HG02798 (cell line): ENCODE measurements at regions not wholly inside any gene's neighbourhood (a gene's known extent, or its start where the extent isn't known, plus 50 kb on each side); places are given as distances from the start of the nearest gene placed in this dataset.
A peak's percentile ranks its signal among the peaks of the same experiment; 100 is the strongest.
"Not testable (repeated sequence)": the region's sequence is repeated elsewhere in the genome, so short reads cannot be mapped to it uniquely, and the experiment has no call there.

Experiments
- ATAC-seq: cut with Tn5 transposase; IDR thresholded peaks from one replicate; pipeline ENCODE4 v1.9.1; 2021; ENCODE audit warnings: mild to moderate bottlenecking; ENCODE audit not compliant: unreplicated experiment, poor library complexity

DNA sequence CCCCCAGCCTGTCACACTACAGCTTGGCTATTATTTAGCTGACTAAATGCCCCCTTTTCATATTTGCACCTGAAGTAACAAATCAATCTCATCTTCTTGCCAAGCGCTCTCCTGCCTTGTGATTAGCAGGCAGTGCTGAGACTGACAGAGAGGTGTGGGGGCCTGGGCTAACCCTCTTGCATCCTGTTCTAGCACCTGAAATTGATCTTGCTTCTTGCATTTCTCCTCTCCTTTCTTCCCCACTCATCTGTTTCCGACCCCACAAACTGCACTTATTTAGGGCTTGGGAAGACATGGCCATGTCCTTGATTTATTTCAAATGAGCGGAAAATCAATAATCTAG is 309.0 kb upstream of the PROK2 start:
- ATAC-seq, result no peak

DNA sequence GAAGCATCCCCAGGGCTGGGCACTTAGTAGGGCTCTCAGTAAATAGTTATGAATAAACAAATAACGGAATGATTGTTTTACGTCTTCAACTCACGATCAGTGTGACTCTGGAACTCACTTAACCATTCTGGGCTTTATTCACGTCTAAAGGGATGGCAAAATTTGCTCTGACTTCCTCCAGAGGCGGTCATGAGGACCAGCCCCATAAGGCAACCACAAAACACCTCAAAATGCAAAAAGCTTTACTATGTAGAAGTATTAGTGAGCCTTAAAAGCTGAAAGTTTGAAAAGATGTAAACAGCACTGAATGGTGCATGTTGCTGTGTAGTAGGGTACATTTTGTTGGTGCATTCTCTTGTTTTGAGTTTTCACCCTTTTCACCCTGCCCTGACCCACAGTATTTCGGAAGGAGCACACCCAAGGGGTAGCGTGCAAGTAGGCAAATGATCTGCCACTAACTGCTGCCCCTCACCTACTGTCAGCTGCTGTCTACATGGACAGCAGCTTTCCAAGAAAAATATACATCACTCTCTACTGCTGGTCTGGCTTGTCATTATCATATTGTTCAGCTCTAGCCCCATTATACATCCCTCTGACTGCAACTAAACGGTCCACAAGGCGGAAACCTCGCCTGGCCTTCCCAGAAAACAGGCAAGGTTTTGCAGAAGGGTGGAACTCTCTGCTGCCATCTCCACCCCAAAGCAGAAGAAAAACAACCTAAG is 308.5 kb upstream of the PROK2 start:
- ATAC-seq, result peak; percentile 32

DNA sequence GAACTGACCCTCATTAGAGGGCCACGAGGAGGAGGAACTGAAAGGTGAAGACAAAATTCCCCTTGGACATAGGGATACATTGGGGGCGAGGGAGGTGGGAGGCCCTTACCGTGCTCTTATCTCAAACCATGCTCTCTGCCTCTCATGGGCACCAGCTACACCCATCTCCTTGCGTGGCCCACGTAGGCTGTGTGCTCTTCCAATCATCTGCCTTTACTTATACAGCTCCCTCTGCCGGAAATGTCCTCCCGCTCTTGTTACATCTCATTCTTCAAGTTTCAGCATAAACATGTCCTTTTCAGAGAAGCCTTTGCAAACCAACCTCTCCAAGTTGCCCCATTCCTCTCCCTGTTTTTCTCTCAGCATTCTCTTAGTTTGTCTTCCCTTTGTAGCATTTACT is 307.8 kb upstream of the PROK2 start:
- ATAC-seq, result no peak

DNA sequence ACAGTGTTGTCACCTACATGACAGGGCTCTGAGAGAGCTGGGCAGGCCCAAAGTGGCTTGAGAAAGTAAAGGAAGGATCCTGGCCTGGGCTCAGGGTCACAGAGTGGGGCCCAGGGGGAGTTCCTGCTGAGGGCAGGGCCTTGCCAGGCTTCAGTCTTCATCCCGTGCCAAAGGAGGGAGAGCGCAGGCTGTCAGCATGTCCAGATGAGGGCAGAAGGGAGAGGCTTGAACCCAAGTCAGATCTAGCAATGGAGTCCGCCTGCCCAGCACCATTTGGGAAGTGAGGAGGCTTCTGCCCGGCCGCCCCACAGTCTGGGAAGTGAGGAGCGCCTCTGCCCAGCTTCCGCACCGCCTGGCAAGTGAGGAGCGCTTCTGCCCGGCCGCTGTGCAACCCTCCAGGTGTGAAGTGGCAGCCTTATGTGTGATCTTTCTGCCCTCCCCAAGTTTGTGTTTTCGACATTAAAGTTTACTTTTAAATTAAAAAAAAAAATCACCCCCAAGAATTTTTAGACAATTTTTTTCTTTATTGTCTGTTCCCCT is 303.6 kb upstream of the PROK2 start:
- no peak for ATAC-seq

DNA sequence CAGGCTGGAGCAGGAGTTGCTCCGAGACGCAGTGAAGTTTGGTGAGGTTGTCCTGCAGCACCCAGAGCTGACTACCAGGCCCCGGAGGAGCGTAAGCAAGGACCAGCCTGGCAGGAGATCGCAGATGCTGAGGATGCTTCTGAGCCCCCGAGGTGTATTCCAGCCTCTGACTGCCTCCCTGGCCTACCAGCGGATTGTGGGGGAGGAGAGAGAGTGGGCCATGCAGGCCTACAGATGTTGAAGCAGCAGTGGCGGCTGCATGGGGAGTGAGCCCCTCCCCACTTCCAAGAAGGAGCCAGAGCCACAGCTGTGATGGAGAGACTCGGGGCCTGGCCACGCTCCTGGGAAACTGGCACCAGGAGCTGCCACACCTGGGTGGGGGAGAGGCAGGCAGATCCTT is 302.5 kb upstream of the PROK2 start:
- ATAC-seq, result no peak

DNA sequence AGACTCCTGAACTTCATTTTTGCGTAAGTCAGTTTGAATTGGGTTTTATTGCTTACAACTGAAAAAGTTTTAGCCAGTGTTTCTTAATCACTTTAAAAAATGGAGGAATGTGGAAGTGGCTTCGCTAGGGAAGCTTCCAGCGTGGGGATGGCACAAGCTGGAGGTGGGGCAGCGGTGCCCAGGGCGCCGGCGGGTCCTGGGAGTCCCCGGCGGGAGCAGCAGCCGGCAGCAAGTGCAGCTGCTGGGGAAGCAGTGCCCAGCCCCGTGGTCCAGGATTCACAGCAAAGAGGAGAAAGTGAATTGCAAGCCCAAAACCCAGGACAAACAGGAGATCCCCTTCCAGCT is 301.8 kb upstream of the PROK2 start:
- ATAC-seq, result no peak

DNA sequence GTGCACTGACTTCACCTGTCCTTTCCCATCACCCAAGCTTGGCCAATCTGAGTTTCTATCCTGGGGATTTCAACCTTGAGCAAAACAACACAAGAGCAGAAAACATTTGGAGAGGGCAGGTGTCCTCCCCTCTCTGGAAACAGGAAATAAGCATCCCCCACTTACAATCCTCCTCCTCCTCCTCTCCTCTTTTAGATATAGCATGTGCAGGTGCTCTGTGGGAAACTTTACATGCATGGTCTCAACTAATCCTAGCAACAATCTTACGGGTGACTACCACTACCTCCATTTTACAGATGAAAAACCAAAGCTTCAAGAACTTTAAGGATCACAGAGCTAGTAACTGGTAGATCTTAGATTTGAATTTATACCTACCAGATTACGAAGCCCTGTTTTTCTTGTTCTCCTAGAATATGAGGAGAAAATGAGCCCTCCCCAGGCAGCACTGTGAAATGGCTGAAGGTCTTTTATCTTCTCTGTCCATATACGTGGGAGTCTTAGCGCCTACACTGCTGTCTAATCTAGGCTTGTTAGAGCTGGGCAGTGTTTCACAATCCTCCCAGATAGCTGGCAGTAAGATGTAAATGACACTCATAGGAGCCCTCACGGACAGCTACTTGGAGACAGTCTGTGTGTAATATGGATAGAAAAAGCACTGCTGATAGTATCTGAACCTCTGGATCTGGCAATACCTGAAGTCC is 301.2 kb upstream of the PROK2 start:
- ATAC-seq, result no peak

DNA sequence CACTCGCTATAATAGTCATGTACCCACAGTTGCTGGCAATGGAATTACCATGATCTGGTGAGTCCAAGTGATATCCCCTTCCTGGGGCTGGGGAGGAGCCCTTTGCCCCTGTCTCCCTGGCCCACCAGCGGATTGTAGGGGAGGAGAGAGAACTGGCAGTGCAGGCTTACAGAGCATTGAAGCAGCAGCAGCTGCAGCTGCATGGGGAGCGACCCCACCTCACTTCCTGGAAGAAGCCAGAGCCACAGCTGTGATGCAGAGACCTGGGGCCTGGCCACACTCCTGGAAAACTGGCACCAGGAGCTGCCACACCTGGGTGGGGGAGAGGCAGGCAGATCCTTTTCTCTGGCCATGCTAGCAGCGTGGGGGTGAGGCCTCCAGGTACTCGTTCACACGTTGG is 300.1 kb upstream of the PROK2 start:
- no peak for ATAC-seq

DNA sequence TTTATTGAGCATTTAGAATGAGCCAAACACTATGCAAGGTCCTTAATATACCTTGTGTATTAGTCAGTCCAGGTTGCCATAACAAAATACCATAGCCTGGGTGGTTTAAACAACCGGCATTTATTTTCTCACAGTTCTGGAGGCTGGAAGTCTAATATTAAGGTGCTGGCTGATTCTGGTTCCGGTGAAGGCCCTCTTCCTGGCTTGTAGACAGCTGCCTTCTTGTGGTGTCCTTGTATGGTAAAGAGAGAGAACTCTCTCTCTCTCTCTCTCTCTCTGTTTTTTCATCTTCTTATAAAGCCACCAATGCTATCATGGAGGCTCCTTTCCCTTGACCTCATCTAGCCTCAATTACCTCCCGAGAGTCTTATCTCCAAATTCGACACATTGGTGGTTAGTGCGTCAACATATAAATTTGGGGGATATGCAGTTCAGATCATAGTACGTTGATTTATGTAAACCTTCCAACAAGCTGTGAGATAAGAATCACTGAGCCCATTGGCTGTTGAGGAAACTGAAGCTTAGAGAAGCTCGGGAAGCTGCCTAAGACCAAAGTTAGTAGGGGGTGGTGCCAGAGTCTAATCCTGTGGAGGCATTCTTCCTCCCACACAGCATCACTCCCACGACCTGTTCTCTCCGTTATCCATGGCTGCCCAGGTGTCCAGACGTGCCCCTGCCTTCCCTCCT is 298.0 kb upstream of the PROK2 start:
- ATAC-seq, result no peak

GRCh38 chr3:72082186-72082715 is 297.3 kb upstream of the PROK2 start:
- peak; percentile 42 for ATAC-seq

DNA sequence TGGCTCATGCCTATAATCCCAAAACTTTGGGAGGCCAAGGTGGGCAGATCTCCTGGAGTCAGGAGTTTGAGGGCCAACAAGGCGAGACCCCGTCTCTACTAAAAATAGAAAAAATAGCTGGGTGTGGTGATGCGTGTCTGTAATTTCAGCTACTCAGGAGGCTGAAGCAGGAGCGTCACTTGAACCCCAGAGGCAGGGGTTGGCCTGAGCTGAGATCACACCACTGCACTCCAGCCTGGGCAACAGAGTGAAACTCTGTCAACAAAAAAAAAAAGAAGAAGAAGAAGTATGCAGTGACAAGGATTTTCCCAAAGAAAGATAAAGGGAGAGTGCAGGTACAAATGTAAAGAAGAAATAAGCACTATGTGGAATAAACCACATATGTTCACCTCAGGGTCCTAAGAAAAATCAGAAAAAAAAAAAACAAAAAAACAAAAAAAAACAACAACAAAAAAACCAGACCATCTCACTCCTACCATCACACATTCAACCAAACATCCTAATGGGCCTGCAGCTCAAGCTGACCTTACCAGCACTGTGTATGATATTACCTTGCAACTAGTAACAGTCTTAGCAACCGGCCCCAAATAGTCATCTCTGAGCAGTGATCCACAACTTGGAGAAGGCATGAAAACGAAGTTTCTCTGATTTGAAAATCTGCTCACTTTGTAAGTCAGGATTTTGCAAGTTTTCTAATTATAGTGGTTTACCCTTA is 296.7 kb upstream of the PROK2 start:
- no peak for ATAC-seq

- no peak for ATAC-seq
Observed at GRCh38 chr3:72080800-72081199, 295.9 kb upstream of the PROK2 start.

- ATAC-seq, result no peak
Observed at GRCh38 chr3:72080095-72080494, 295.1 kb upstream of the PROK2 start.

- no peak for ATAC-seq
Observed at GRCh38 chr3:72079369-72079872, 294.5 kb upstream of the PROK2 start.

GRCh38 chr3:72078676-72079368 is 293.9 kb upstream of the PROK2 start:
- ATAC-seq, result peak; percentile 32

DNA sequence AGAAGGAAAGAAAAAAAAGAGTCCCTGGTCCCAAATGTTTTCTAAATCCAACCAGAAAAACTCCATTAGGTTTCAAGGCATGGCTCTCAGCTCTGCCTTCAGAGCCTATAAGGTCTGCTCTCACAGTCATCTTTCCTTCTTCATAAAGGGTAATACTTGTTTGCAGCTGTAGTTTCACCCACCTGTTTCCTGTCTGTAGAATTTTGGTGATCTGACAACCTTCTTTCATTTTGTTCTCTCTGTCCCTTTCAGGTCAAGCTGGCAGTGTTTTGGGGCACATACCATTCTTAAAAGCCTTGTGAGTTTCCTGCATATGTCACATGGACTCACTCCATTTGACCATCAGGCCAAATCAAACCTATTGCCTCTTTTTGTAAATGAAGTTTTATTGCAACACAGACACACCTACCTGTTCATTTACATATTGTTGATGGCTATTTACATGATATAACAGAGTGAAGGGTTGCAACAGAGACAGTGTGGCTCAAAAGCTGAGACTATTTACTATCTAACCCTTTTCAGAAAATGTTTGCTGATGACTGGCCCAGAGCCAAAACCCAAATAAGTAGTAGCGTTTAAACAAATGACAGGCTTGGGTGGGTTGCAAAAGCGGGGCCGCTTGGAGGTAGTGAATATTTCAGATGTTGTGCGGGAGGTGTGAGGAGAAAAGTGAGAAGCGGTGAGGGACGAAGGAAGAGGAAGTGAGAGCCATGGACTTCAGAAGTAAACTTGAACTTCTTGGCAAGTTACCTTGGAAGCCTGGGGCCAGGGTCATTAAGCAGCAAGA is 292.7 kb upstream of the PROK2 start:
- ATAC-seq, result peak; percentile 54

DNA sequence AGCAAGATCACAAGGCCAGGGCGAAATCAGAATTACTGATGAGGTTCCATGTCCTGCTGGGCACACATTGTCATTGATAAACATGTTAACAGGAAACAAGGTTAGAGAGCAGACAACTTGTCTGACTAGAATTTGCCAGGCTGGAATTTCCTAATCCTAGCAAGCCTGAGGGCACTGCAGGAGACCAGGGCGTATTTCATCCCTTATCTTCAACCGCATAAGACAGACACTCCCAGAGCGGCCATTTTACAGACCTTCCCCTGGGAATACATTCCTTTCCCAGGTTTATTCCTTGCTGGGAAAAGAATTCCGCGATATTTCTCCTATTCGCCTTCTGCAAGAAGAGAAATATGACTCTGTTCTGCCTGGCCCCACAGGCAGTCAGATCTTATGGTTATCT is 290.9 kb upstream of the PROK2 start:
- not testable (repeated sequence) for ATAC-seq

GRCh38 chr3:72071624-72072023 is 286.7 kb upstream of the PROK2 start:
- ATAC-seq, result no peak

GRCh38 chr3:72070005-72070404 is 285.1 kb upstream of the PROK2 start:
- ATAC-seq, result no peak
